ENCODE measurements at regions not wholly inside any gene's neighbourhood (a gene's known extent, or its start where the extent isn't known, plus 50 kb on each side); places are given as distances from the start of the nearest gene placed in this dataset.

- no TSS peak for BruUV-seq (replicated peaks)
- intact Hi-C loops (cut with micrococcal nuclease), result no loop called here
- no peaks in the 10 kb centered on the region for H3K9me3 ChIP-seq (replicated peaks; ENCODE audit: control insufficient read depth, insufficient read depth, low read length)
- no peak overlapping the region for H3K4me2 ChIP-seq (ENCODE audit: insufficient read depth, low read length)
- dilution Hi-C loops (cut with MboI; ENCODE audit: extremely low pct_ligation_motif_present, low sequenced_read_pairs), result no loop called here
- ChIA-PET CTCF (interaction anchor here (0.7 to 1.4 kb wide), 7 partner anchors 9 to 91 kb away, joined by 3 to 6 read pairs (median 3); no protein-coding TSS in a partner anchor), POLR2A (no interaction called here)
- DNase-seq (ENCODE audit: low read depth, low spot score) (peak; percentile 9), FAIRE-seq (no peak)
- no peaks in the 10 kb centered on the region for H3K27me3 ChIP-seq (ENCODE audit: control insufficient read depth in 2 of 2, insufficient read depth in 2 of 2, low read length in 2 of 2)
- no peak overlapping the region for H3K27ac ChIP-seq (ENCODE audit: insufficient read depth, low read depth, low read length)
- no peak overlapping the region for H3K9ac ChIP-seq (replicated peaks; ENCODE audit: extremely low read depth, insufficient read depth, low read length)
- H3K4me1 ChIP-seq (ENCODE audit: control insufficient read depth, extremely low read depth, insufficient read depth, low read length), result no peaks in the 10 kb centered on the region
- no peak overlapping the region for H3K4me3 ChIP-seq (replicated peaks in 1 of 3; ENCODE audit: insufficient read depth in 1 of 3, low read depth in 1 of 3, low read length in 3 of 3)
- H4K20me1 ChIP-seq (replicated peaks; ENCODE audit: control insufficient read depth, extremely low read depth, insufficient read depth, low read length), result no peaks in the 10 kb centered on the region
- no peaks in the 10 kb centered on the region for H3K79me2 ChIP-seq (ENCODE audit: control insufficient read depth, insufficient read depth, low read length)
- H3K36me3 ChIP-seq (ENCODE audit: control insufficient read depth in 2 of 2, extremely low read depth in 1 of 2, insufficient read depth in 2 of 2, low read length in 2 of 2), result no peaks in the 10 kb centered on the region
- H3K9me1 ChIP-seq (replicated peaks; ENCODE audit: control insufficient read depth, extremely low read depth, insufficient read depth, low read length), result no peaks in the 10 kb centered on the region
- TF ChIP-seq EZH2 (IDR thresholded peaks at IDR 0.05; ENCODE audit: borderline replicate concordance, low read depth, low read length, severe bottlenecking) (no peak), POLR2AphosphoS5 (IDR thresholded peaks at IDR 0.05; ENCODE audit: insufficient read depth, low read depth, low read length) (no peak), FOS (IDR thresholded peaks at IDR 0.05; ENCODE audit: borderline replicate concordance, insufficient read depth, low read length) (no peak), CTCF (IDR thresholded peaks at IDR 0.05; ENCODE audit: extremely low read depth in 1 of 2, insufficient read depth in 1 of 2, low read depth in 1 of 2, low read length in 2 of 2) (peak; percentile 40 to 77), GATA2 (IDR thresholded peaks at IDR 0.05; ENCODE audit: insufficient read depth, insufficient read length, low read depth, low read length) (no peak), MYC (IDR thresholded peaks at IDR 0.05; ENCODE audit: low read depth, low read length) (no peak)
- H2AFZ ChIP-seq (ENCODE audit: low read depth, low read length), result no peak overlapping the region
Measured at GRCh38 chr14:101183376-101184103, 280.0 kb upstream of the RTL1 start.

Measured in endothelial cell of umbilical vein (primary cell).